SHP77 treated with DMSO at 0.1 percent for 48 hours (cell line): ENCODE measurements at regions not wholly inside any gene's neighbourhood (a gene's known extent, or its start where the extent isn't known, plus 50 kb on each side); places are given as distances from the start of the nearest gene placed in this dataset.
A peak's percentile ranks its signal among the peaks of the same experiment; 100 is the strongest.

ENCODE experiments used
- DNase-seq: peaks from one replicate; lab custom pipeline; 2025; lab: John Stamatoyannopoulos, UW

- DNase-seq, result no peak
Observed at GRCh38 chr7:47636433-47637175, 54.7 kb upstream of the TNS3 start.

GRCh38 chr7:47636081-47636432 lies 54.1 kb upstream of the TNS3 start:
- no peak for DNase-seq

- DNase-seq, result peak; percentile 59
Observed at GRCh38 chr7:47635091-47636080, 53.5 kb upstream of the TNS3 start.

- DNase-seq, result no peak
Observed at GRCh38 chr7:47634273-47634672, 52.4 kb upstream of the TNS3 start.

- no peak for DNase-seq
Observed at GRCh38 chr7:47633134-47633533, 51.2 kb upstream of the TNS3 start.
